GM21381 (cell line): ENCODE measurements at regions not wholly inside any gene's neighbourhood (a gene's known extent, or its start where the extent isn't known, plus 50 kb on each side); places are given as distances from the start of the nearest gene placed in this dataset.

Experiments
- ATAC-seq: cut with Tn5 transposase; IDR thresholded peaks from one replicate; pipeline ENCODE4 v1.9.1; 2021; ENCODE audit warnings: mild to moderate bottlenecking, moderate library complexity; ENCODE audit not compliant: unreplicated experiment

DNA sequence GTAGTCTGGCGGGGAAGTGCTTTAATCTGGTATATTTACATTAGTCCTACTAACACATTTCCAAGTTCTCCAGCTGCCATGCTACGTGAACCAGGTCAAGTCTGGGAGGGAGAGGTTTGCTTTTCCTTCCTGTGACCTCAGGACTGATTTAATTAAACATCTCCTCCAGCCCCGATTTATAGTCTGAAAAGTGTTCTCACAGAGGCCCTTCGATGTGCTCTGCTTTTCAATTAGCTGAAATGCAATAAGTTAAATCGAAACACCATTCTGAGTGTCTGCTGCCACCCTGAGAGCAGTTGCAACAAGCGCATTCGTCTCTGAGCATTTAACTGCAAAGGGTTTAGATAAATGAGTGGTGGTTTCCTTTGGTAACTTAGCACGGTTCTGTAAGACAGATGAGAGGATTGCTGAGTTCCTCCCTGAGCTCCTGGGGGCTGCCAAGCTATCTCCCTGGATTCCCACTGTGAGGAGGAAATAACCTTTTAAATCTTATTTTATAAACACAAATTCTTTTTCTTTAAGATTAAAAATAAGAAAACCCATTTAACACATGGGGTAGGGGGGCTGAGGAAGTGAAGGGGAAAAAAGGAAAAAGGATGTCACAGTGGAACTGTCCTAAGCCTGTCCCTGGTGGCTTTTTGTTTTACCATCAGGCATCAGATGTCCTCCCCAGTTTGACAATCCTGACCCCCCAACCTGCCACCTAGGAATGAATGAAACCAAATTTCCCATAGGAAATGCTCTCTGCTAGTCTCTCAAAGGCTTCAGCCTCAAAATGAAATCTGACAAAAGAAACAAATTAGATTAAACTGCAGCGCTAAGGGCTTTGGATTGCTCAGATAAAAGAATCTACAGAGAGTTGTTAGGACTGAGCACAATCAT is 56.5 kb upstream of the CREB1 start:
- ATAC-seq: no peak

- no peak for ATAC-seq
Measured at GRCh38 chr2:207473931-207474235, 55.9 kb upstream of the CREB1 start.

GRCh38 chr2:207474863-207475485 is 54.8 kb upstream of the CREB1 start:
- ATAC-seq: no peak

DNA sequence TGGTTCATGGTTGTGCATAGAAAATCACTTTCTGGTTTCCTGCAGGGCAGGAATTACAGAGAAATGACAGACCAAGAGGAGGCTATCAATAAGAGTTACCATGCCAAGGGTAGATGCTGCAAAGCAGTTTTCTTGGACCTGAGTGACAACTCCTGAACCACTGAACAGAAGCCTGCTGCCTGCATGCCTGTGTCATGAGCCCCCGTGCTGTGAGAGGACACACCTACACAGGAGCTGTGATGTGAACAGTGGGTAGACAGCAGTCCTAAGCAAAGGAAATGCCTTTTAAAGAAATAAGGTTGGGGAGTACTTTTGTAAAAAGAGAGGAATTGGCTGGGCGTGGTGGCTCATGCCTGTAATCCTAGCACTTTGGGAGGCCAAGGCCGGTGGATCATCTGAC is 54.2 kb upstream of the CREB1 start:
- no peak for ATAC-seq

DNA sequence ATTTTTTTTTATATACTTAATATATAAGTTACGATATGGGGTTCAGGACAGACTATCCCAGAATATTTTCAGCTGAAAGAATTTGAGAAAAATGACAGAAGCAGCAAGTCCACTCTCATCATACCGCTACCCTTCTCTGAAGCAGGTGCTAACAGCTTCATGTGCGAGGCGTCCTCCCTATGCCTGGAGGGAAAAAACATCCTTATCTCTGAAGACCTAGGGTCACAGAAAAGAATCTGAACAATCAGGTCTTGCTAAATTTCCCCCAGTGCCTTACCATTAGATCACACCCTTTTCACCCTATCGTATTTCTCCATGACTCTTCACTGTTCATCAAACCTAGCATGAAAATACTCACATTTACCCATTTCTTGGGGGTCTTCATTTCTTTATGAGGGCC is 51.9 kb upstream of the CREB1 start:
- no peak for ATAC-seq

DNA sequence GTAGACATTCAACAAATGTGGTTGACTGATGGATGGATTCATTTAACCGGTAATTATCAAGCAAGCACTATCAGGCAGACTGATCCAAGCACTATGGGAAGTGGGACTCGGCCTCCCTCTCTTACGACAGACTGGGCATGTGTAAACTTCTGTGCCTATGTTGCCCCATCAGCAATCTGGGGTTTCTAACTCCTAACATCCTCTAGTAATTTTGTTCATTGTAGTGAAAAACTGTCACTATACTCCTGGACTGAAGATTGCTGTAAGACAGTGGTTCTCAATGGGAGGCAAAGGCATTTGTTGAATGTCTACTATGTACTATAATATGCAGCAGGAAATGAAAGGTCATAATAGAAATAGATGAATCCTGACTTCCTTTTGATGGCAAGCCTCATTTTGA is 51.2 kb upstream of the CREB1 start:
- ATAC-seq: no peak

- ATAC-seq: no peak
Measured at GRCh38 chr2:207479198-207479785, 50.5 kb upstream of the CREB1 start.
